H1 (cell line): ENCODE measurements at regions not wholly inside any gene's neighbourhood (a gene's known extent, or its start where the extent isn't known, plus 50 kb on each side); places are given as distances from the start of the nearest gene placed in this dataset.

Source experiments
- ATF3 ChIP-seq: IDR thresholded peaks from 2 replicates; pipeline ENCODE4 v1.6.1; 2011; ENCODE audit warnings: low read depth, mild to moderate bottlenecking, low read length; ENCODE audit not compliant: insufficient read depth
- BACH1 ChIP-seq: IDR thresholded peaks from 2 replicates; pipeline ENCODE4 v1.6.1; 2012; ENCODE audit warnings: low read length, improper control_type of control experiment
- YY1 ChIP-seq: IDR thresholded peaks from 2 replicates; pipeline ENCODE4 v1.6.1; 2011; ENCODE audit warnings: low read depth, mild to moderate bottlenecking, low read length

- TF ChIP-seq BACH1 (no peak), ATF3 (no peak), YY1 (no peak)
- TF ChIP-seq, all 59 proteins: peak for 0
Measured at GRCh38 chr14:30193845-30194501, 266.3 kb upstream of the PRKD1 start (continued).
